Natural killer cell (primary cell): ENCODE measurements at regions not wholly inside any gene's neighbourhood (a gene's known extent, or its start where the extent isn't known, plus 50 kb on each side); places are given as distances from the start of the nearest gene placed in this dataset.

Experiments used
- ATAC-seq, 3 donors: fragments of 150-1000 bp in 2 of 3; fragments of 200-7000 bp in 1 of 3; cut with Tn5 transposase; 1 replicate in 1 of 3; 2 replicates in 2 of 3; pipeline ENCODE4 v1.10.0; 2021; ENCODE audit warnings: mild to moderate bottlenecking in 2 of 3, moderate library complexity in 2 of 3
- DNase-seq, 2 donors: peaks; one replicate each; pipeline versions ENCODE4 v3.0.0 to v3.0.0-alpha.2; 2013 to 2021; ENCODE audit warnings: mixed read lengths in 1 of 2
- H3K27ac ChIP-seq: one replicate; pipeline ENCODE4 v1.5.1; 2013; ENCODE audit warnings: mild to moderate bottlenecking, low read length
- H3K27me3 ChIP-seq: one replicate; pipeline ENCODE4 v1.6.1; 2013; ENCODE audit warnings: low read length; ENCODE audit not compliant: control insufficient read depth, insufficient read depth
- H3K36me3 ChIP-seq: one replicate; pipeline ENCODE4 v1.6.1; 2013; ENCODE audit warnings: low read length; ENCODE audit not compliant: control insufficient read depth, insufficient read depth
- H3K4me1 ChIP-seq: one replicate; pipeline ENCODE4 v1.6.1; 2013; ENCODE audit warnings: low read length; ENCODE audit not compliant: control insufficient read depth, insufficient read depth
- H3K4me3 ChIP-seq: one replicate; pipeline ENCODE4 v1.5.1; 2013; ENCODE audit warnings: low read length
- H3K9me3 ChIP-seq: one replicate; pipeline ENCODE4 v1.6.1; 2013; ENCODE audit warnings: low read length; ENCODE audit not compliant: control insufficient read depth, insufficient read depth
- H3K27ac Mint-ChIP-seq, 2 donors: one replicate each; pipeline ENCODE4 v1.8.0; 2022; ENCODE audit warnings: mild to moderate bottlenecking in 2 of 2, mixed read lengths in 2 of 2, moderate library complexity in 1 of 2
- H3K27me3 Mint-ChIP-seq, 2 donors: one replicate each; pipeline ENCODE4 v1.8.0; 2022; ENCODE audit warnings: low read depth in 2 of 2, mixed read lengths in 2 of 2
- H3K36me3 Mint-ChIP-seq: one replicate; pipeline ENCODE4 v1.8.0; 2022; ENCODE audit warnings: mixed read lengths
- H3K4me1 Mint-ChIP-seq, 2 donors: one replicate each; pipeline ENCODE4 v1.8.0; 2022; ENCODE audit warnings: mixed read lengths in 2 of 2
- H3K4me3 Mint-ChIP-seq: one replicate; pipeline ENCODE4 v1.8.0; 2022; ENCODE audit warnings: mild to moderate bottlenecking, moderate library complexity, mixed read lengths
- H3K9me3 Mint-ChIP-seq, 2 donors: one replicate each; pipeline ENCODE4 v1.8.0; 2022; ENCODE audit warnings: mixed read lengths in 2 of 2
- WGBS: methylation state at CpG from one replicate; pipeline ENCODE4 v1.1.7; 2013; ENCODE audit warnings: missing lambda C conversion rate; ENCODE audit not compliant: insufficient coverage; 5-methylcytosine and 5-hydroxymethylcytosine counted together
- intact Hi-C: fragments of 100-400 bp; cut with micrococcal nuclease; formaldehyde crosslinking; loops from one replicate; pipeline ENCODE4 v1.14.2; 2022
- TF ChIP-seq, protein P1 (sequence below): fragments of 200-600 bp; IDR thresholded peaks from one replicate; pipeline ENCODE4 v1.8.0; 2022; ENCODE audit warnings: antibody characterized with exemption

- Mint-ChIP-seq H3K36me3 (no peaks in the 10 kb centered on the region), H3K9me3 (peaks cover 3 to 5% of the 10 kb centered on the region in 2 donors), H3K4me1 (no peaks in the 10 kb centered on the region), H3K4me3 (no peak overlapping the region), H3K27ac (no peak overlapping the region), H3K27me3 (no peaks in the 10 kb centered on the region)
- TF ChIP-seq, protein P1, sequence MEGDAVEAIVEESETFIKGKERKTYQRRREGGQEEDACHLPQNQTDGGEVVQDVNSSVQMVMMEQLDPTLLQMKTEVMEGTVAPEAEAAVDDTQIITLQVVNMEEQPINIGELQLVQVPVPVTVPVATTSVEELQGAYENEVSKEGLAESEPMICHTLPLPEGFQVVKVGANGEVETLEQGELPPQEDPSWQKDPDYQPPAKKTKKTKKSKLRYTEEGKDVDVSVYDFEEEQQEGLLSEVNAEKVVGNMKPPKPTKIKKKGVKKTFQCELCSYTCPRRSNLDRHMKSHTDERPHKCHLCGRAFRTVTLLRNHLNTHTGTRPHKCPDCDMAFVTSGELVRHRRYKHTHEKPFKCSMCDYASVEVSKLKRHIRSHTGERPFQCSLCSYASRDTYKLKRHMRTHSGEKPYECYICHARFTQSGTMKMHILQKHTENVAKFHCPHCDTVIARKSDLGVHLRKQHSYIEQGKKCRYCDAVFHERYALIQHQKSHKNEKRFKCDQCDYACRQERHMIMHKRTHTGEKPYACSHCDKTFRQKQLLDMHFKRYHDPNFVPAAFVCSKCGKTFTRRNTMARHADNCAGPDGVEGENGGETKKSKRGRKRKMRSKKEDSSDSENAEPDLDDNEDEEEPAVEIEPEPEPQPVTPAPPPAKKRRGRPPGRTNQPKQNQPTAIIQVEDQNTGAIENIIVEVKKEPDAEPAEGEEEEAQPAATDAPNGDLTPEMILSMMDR, result no peak
- 62% methylated on average over 2 of the region's 3 CpGs for WGBS
- ATAC-seq (no peak), DNase-seq (no peak)
- intact Hi-C loops, result no loop called here
- H3K27ac ChIP-seq, result no peak overlapping the region
- H3K36me3 ChIP-seq, result no peaks in the 10 kb centered on the region
- no peaks in the 10 kb centered on the region for H3K9me3 ChIP-seq
- no peaks in the 10 kb centered on the region for H3K4me1 ChIP-seq
- no peaks in the 10 kb centered on the region for H3K27me3 ChIP-seq
- no peak overlapping the region for H3K4me3 ChIP-seq
Measured at GRCh38 chr16:7103056-7103455, 229.6 kb upstream of the RBFOX1 start.

GRCh38 chr16:7101054-7101453 lies 231.6 kb upstream of the RBFOX1 start:
- intact Hi-C loops, result no loop called here
- H3K27ac Mint-ChIP-seq, result no peak overlapping the region

GRCh38 chr16:7097518-7097917 lies 235.1 kb upstream of the RBFOX1 start:
- intact Hi-C loops, result no loop called here
- Histone ChIP-seq H3K4me1 (no peaks in the 10 kb centered on the region), H3K27ac (no peak overlapping the region), H3K9me3 (peaks cover 3% of the 10 kb centered on the region), H3K4me3 (no peak overlapping the region), H3K36me3 (no peaks in the 10 kb centered on the region), H3K27me3 (no peaks in the 10 kb centered on the region)
- Mint-ChIP-seq H3K27me3 (no peaks in the 10 kb centered on the region), H3K27ac (no peak overlapping the region), H3K36me3 (peaks cover 6% of the 10 kb centered on the region), H3K4me1 (no peaks in the 10 kb centered on the region), H3K9me3 (peaks cover 3 to 4% of the 10 kb centered on the region in 2 donors), H3K4me3 (no peak overlapping the region)
- DNase-seq, result no peak
- TF ChIP-seq, protein P1, result no peak
- ATAC-seq, result no peak
- WGBS, result 0% methylated on average over 1 of the region's 1 CpG

More at GRCh38 chr16:7101054-7101453, 231.6 kb upstream of the RBFOX1 start:
- Histone ChIP-seq H3K36me3 (no peaks in the 10 kb centered on the region), H3K27me3 (no peaks in the 10 kb centered on the region), H3K27ac (no peak overlapping the region), H3K9me3 (peaks cover 3% of the 10 kb centered on the region), H3K4me3 (no peak overlapping the region), H3K4me1 (no peaks in the 10 kb centered on the region)
- Mint-ChIP-seq H3K9me3 (peaks cover 3% of the 10 kb centered on the region in 2 donors), H3K4me3 (no peak overlapping the region), H3K36me3 (no peaks in the 10 kb centered on the region), H3K27me3 (no peaks in the 10 kb centered on the region), H3K4me1 (no peaks in the 10 kb centered on the region)
- ATAC-seq, result no peak
- TF ChIP-seq, protein P1, result no peak
- 83% methylated on average over 8 of the region's 8 CpGs for WGBS
- DNase-seq, result no peak

DNA sequence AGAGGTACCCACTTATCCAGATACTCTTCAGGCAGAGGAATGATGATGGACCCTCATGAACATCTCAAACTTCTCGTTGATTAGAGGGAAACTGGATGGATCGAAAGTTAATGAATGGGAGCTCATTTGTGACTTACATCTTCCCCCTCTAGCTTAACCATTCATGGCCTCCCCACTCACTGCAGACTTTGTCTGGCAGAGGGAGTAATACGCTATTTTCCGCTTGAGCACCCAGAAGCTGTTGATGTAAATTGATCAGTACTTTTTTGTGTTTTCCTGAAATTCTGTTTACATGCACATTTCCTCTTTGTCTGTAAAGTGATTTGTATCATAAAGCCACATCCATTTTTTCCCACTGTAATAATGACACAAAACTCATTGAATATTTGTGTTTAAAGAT lies 239.1 kb upstream of the RBFOX1 start:
- intact Hi-C loops, result no loop called here
- H3K27ac ChIP-seq, result no peak overlapping the region
- ATAC-seq (no peak), DNase-seq (no peak)
- H3K4me1 ChIP-seq, result no peaks in the 10 kb centered on the region
- H3K27me3 Mint-ChIP-seq, result no peaks in the 10 kb centered on the region
- no peak overlapping the region for H3K4me3 Mint-ChIP-seq
- no peak overlapping the region for H3K27ac Mint-ChIP-seq
- H3K9me3 ChIP-seq, result peaks cover 3% of the 10 kb centered on the region
- no CpG with 5 or more reads among the region's 4 CpGs for WGBS
- TF ChIP-seq, protein P1, result no peak
- H3K36me3 ChIP-seq, result no peaks in the 10 kb centered on the region
- peaks cover 0 to 6% of the 10 kb centered on the region in 2 donors for H3K9me3 Mint-ChIP-seq
- H3K36me3 Mint-ChIP-seq, result peaks cover 6% of the 10 kb centered on the region
- no peaks in the 10 kb centered on the region for H3K27me3 ChIP-seq
- H3K4me1 Mint-ChIP-seq, result no peaks in the 10 kb centered on the region
- H3K4me3 ChIP-seq, result no peak overlapping the region
